SU-DHL-6 (cell line): ENCODE measurements at regions not wholly inside any gene's neighbourhood (a gene's known extent, or its start where the extent isn't known, plus 50 kb on each side); places are given as distances from the start of the nearest gene placed in this dataset.

Experiments used
- H2AFZ ChIP-seq: fragments of 200-600 bp; sonication (generic); 2 replicates; pipeline ENCODE4 v1.6.1; 2014; ENCODE audit warnings: low read depth, mild to moderate bottlenecking, moderate library complexity, mixed read lengths, antibody characterized with exemption, low read length; ENCODE audit not compliant: severe bottlenecking
- H3F3A ChIP-seq: fragments of 200-600 bp; shearing (Covaris generic); 2 replicates; pipeline ENCODE4 v1.6.0; 2016; ENCODE audit warnings: antibody characterized with exemption, mild to moderate bottlenecking; ENCODE audit not compliant: insufficient read depth
- H3K27ac ChIP-seq: fragments of 200-600 bp; sonication (generic); 2 replicates; pipeline ENCODE4 v1.5.1; 2016; ENCODE audit warnings: low read depth, mild to moderate bottlenecking, low read length, moderate library complexity, mixed read lengths
- H3K27me3 ChIP-seq: fragments of 200-600 bp; sonication (generic), shearing (Covaris generic); 2 replicates; pipeline ENCODE4 v1.6.0; 2014; ENCODE audit warnings: mild to moderate bottlenecking, low read length
- H3K36me3 ChIP-seq: fragments of 200-600 bp; sonication (generic); 2 replicates; pipeline ENCODE4 v1.6.1; 2014; ENCODE audit warnings: mild to moderate bottlenecking, low read length, mixed read lengths
- H3K4me2 ChIP-seq: fragments of 300-600, 200-600 bp; shearing (Covaris generic), sonication (generic); 2 replicates; pipeline ENCODE4 v1.6.0; 2014; ENCODE audit warnings: low read length, low read depth, mild to moderate bottlenecking; ENCODE audit not compliant: poor library complexity, severe bottlenecking
- H3K4me3 ChIP-seq: fragments of 200-600 bp; sonication (generic); 2 replicates; pipeline ENCODE4 v1.5.1; 2014; ENCODE audit warnings: antibody characterized with exemption, low read length, mild to moderate bottlenecking, mixed read lengths; ENCODE audit not compliant: insufficient read depth, poor library complexity, severe bottlenecking
- H3K79me2 ChIP-seq: fragments of 200-600 bp; sonication (generic); 2 replicates; pipeline ENCODE4 v1.6.1; 2014; ENCODE audit warnings: mild to moderate bottlenecking, low read length, moderate library complexity; ENCODE audit not compliant: insufficient read depth
- H3K9ac ChIP-seq: fragments of 200-600 bp; sonication (generic); 2 replicates; pipeline ENCODE4 v1.7.0; 2014; ENCODE audit warnings: mild to moderate bottlenecking, low read length
- H3K9me2 ChIP-seq: fragments of 200-600 bp; sonication (generic); replicated peaks from 2 replicates; pipeline ENCODE4 v1.6.1; 2014; ENCODE audit warnings: low read length; ENCODE audit not compliant: insufficient read depth
- H3K9me3 ChIP-seq: fragments of 200-600 bp; sonication (generic); 2 replicates; pipeline ENCODE4 v1.6.1; 2014; ENCODE audit warnings: low read length, mixed read lengths; ENCODE audit not compliant: insufficient read depth
- H4K20me1 ChIP-seq: fragments of 200-600 bp; sonication (generic); 2 replicates; pipeline ENCODE4 v1.6.1; 2014; ENCODE audit warnings: low read depth, mild to moderate bottlenecking, antibody characterized with exemption, low read length, moderate library complexity, mixed read lengths
- CTCF ChIP-seq: fragments of 200-600 bp; sonication (generic); IDR thresholded peaks from one replicate; pipeline ENCODE4 v1.5.1; 2017; ENCODE audit warnings: antibody characterized with exemption, mild to moderate bottlenecking, low read length, moderate library complexity; ENCODE audit not compliant: insufficient read depth, poor library complexity, severe bottlenecking
- EZH2phosphoT487 ChIP-seq: fragments of 200-600 bp; sonication (generic), shearing (Covaris generic); conservative IDR thresholded peaks from 2 replicates; pipeline ENCODE4 v1.6.1; 2018; ENCODE audit warnings: mild to moderate bottlenecking, antibody characterized with exemption, low read length, moderate library complexity, mixed read lengths

GRCh38 chr13:76709851-76710250 is 176.4 kb downstream of the KCTD12 start:
- H3K4me3 ChIP-seq, result no peak overlapping the region
- no peaks in the 10 kb centered on the region for H4K20me1 ChIP-seq

GRCh38 chr13:76708138-76708688 is 178.0 kb downstream of the KCTD12 start:
- Histone ChIP-seq H3F3A (no peaks in the 10 kb centered on the region), H3K4me3 (no peak overlapping the region), H3K27ac (no peak overlapping the region), H4K20me1 (no peaks in the 10 kb centered on the region), H3K27me3 (no peaks in the 10 kb centered on the region), H3K4me2 (no peak overlapping the region), H3K9me2 (no peaks in the 10 kb centered on the region; the same call in 1 of the 2 replicates), H3K9ac (no peak overlapping the region), H3K79me2 (no peaks in the 10 kb centered on the region), H2AFZ (no peak overlapping the region), H3K9me3 (no peaks in the 10 kb centered on the region), H3K36me3 (no peaks in the 10 kb centered on the region)
- TF ChIP-seq CTCF, result no peak
- TF ChIP-seq EZH2phosphoT487, result no peak

More at GRCh38 chr13:76709851-76710250, 176.4 kb downstream of the KCTD12 start:
- Histone ChIP-seq H2AFZ (no peak overlapping the region), H3K27ac (no peak overlapping the region), H3K79me2 (no peaks in the 10 kb centered on the region), H3K9me2 (no peaks in the 10 kb centered on the region; the same call in 1 of the 2 replicates), H3K36me3 (no peaks in the 10 kb centered on the region), H3F3A (no peaks in the 10 kb centered on the region), H3K4me2 (no peak overlapping the region), H3K27me3 (no peaks in the 10 kb centered on the region), H3K9ac (no peak overlapping the region), H3K9me3 (no peaks in the 10 kb centered on the region)
- TF ChIP-seq CTCF, result no peak
- TF ChIP-seq EZH2phosphoT487, result no peak

- Histone ChIP-seq H3K4me2 (no peak overlapping the region), H3K79me2 (no peaks in the 10 kb centered on the region), H2AFZ (no peak overlapping the region), H3F3A (no peaks in the 10 kb centered on the region), H3K27me3 (no peaks in the 10 kb centered on the region), H3K9me2 (no peaks in the 10 kb centered on the region; the same call in 1 of the 2 replicates), H3K27ac (no peak overlapping the region), H3K4me3 (no peak overlapping the region), H3K36me3 (no peaks in the 10 kb centered on the region), H3K9ac (no peak overlapping the region), H3K9me3 (no peaks in the 10 kb centered on the region), H4K20me1 (no peaks in the 10 kb centered on the region)
- TF ChIP-seq EZH2phosphoT487 (no peak), CTCF (no peak)
Measured at GRCh38 chr13:76707360-76707759, 178.8 kb downstream of the KCTD12 start.
